ENCODE measurements at regions not wholly inside any gene's neighbourhood (a gene's known extent, or its start where the extent isn't known, plus 50 kb on each side); places are given as distances from the start of the nearest gene placed in this dataset.

DNA sequence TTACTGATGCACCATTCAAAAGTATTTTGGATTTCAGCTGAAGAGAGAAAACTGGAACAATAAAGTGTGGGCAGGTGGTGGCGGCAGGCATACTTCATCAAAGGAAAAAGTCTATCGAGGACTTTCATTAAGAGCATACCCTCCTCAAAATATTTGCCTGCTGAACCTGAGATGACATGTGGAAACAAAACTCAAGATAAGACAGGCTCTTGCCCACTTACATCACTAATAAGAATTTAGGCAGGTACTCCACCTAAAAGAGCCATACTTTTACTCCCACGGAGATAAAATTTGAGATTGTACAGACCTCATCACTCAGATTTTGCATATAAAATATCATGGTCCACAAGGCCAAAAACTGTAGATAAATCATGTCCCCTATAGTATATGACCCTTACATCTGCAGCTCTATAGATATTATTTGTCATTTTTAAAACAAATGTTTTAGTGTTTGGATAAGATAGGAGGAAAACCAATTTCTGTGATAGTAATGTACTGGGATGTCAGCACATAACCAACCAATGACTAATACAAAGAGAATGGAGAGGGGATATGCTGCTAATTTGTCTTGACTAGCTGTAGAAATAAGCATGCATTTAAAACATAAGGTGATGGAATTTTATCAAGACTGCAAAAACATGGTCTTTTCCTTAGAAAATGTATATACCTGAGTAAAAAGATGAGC, 730.6 kb upstream of the ZNF608 start:
- Histone ChIP-seq H3K4me3 (ENCODE audit: low read length) (no peak overlapping the region), H3K27me3 (ENCODE audit: control insufficient read depth, insufficient read depth, low read length) (no peaks in the 10 kb centered on the region), H3K36me3 (ENCODE audit: control insufficient read depth, low read depth, low read length) (no peaks in the 10 kb centered on the region), H3K9me3 (ENCODE audit: control insufficient read depth, low read depth, low read length) (no peaks in the 10 kb centered on the region), H3K4me1 (ENCODE audit: control insufficient read depth, low read depth, low read length) (no peaks in the 10 kb centered on the region), H3K27ac (ENCODE audit: low read length) (no peak overlapping the region), H3K9ac (ENCODE audit: low read length) (no peak overlapping the region)

DNA sequence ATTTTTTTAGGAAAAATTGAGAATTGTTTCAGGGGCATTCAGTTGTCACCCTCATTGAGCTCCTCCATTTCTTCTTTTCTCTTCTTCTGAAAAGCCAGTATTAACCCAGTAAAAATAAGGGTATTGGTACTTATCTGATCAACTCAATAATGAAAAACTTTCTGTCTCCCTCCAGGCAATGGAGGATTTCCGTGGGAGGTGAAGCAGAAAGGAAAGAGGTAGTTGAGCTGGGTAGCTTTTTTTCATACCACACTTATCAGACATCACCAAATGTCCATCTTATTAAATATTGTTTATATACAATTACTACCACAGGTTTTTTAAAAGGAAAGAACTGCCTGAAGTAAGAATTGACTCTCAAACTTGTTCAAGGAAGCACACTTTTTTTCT, 731.1 kb upstream of the ZNF608 start:
- Histone ChIP-seq H3K9me3 (ENCODE audit: control insufficient read depth, low read depth, low read length) (no peaks in the 10 kb centered on the region), H3K9ac (ENCODE audit: low read length) (no peak overlapping the region), H3K36me3 (ENCODE audit: control insufficient read depth, low read depth, low read length) (no peaks in the 10 kb centered on the region), H3K27me3 (ENCODE audit: control insufficient read depth, insufficient read depth, low read length) (no peaks in the 10 kb centered on the region), H3K4me1 (ENCODE audit: control insufficient read depth, low read depth, low read length) (no peaks in the 10 kb centered on the region), H3K27ac (ENCODE audit: low read length) (no peak overlapping the region), H3K4me3 (ENCODE audit: low read length) (no peak overlapping the region)

- no peaks in the 10 kb centered on the region for H3K27me3 ChIP-seq (ENCODE audit: control insufficient read depth, insufficient read depth, low read length)
- no peak overlapping the region for H3K27ac ChIP-seq (ENCODE audit: low read length)
- no peak overlapping the region for H3K4me3 ChIP-seq (ENCODE audit: low read length)
Measured at GRCh38 chr5:125478599-125478998, 732.2 kb upstream of the ZNF608 start.

DNA sequence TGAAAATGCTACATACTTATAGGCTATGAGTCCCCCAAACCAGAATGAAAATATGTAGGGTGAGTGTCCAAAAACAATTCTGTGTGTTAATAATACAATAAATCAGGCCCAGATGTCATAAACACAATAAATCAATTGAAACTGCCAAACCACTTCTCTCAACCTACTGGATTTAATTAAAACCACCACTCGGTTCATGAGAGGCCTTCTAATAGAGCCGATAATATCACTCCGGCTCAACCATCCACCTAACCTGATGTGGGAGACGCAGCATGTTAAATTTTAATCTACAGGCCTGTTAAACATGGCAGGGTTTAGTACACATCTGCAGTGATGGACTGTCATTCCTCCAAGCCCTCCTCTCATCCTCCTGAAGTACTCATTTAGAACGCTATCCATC, 734.5 kb upstream of the ZNF608 start:
- Histone ChIP-seq H3K27ac (ENCODE audit: low read length) (no peak overlapping the region), H3K9me3 (ENCODE audit: control insufficient read depth, low read depth, low read length) (no peaks in the 10 kb centered on the region), H3K36me3 (ENCODE audit: control insufficient read depth, low read depth, low read length) (no peaks in the 10 kb centered on the region), H3K4me3 (ENCODE audit: low read length) (no peak overlapping the region), H3K9ac (ENCODE audit: low read length) (no peak overlapping the region), H3K27me3 (ENCODE audit: control insufficient read depth, insufficient read depth, low read length) (no peaks in the 10 kb centered on the region), H3K4me1 (ENCODE audit: control insufficient read depth, low read depth, low read length) (peaks cover 14% of the 10 kb centered on the region)

More at GRCh38 chr5:125478599-125478998, 732.2 kb upstream of the ZNF608 start:
- Histone ChIP-seq H3K9me3 (ENCODE audit: control insufficient read depth, low read depth, low read length) (no peaks in the 10 kb centered on the region), H3K4me1 (ENCODE audit: control insufficient read depth, low read depth, low read length) (no peaks in the 10 kb centered on the region), H3K36me3 (ENCODE audit: control insufficient read depth, low read depth, low read length) (no peaks in the 10 kb centered on the region), H3K9ac (ENCODE audit: low read length) (no peak overlapping the region)

GRCh38 chr5:125481506-125482465, 735.3 kb upstream of the ZNF608 start:
- H3K4me1 ChIP-seq (ENCODE audit: control insufficient read depth, low read depth, low read length), result peaks cover 22% of the 10 kb centered on the region
- no peak overlapping the region for H3K4me3 ChIP-seq (ENCODE audit: low read length)
- no peaks in the 10 kb centered on the region for H3K36me3 ChIP-seq (ENCODE audit: control insufficient read depth, low read depth, low read length)
- H3K27ac ChIP-seq (ENCODE audit: low read length), result no peak overlapping the region
- no peaks in the 10 kb centered on the region for H3K27me3 ChIP-seq (ENCODE audit: control insufficient read depth, insufficient read depth, low read length)
- no peaks in the 10 kb centered on the region for H3K9me3 ChIP-seq (ENCODE audit: control insufficient read depth, low read depth, low read length)
- H3K9ac ChIP-seq (ENCODE audit: low read length), result no peak overlapping the region

DNA sequence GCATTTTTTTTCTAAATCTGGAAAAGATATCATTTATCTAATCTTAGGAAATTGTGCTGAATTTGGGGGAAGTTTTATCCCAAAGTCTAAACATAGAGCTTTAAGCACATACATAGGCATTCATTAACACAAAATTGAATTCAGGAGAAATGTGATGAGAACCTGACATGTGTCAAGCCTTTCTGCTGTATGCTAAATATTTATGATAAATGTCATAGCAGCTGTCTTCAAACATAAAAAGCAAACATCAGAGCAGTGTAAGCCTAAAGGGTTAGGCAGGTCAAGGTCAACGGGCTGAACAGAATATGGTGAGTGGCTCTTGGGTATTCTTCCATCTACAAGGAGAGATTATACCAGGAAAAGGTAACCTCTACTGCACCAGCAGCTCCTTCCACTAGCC, 737.2 kb upstream of the ZNF608 start:
- H3K27ac ChIP-seq (ENCODE audit: low read length), result no peak overlapping the region
- peaks cover 26% of the 10 kb centered on the region for H3K4me1 ChIP-seq (ENCODE audit: control insufficient read depth, low read depth, low read length)
- H3K27me3 ChIP-seq (ENCODE audit: control insufficient read depth, insufficient read depth, low read length), result no peaks in the 10 kb centered on the region
- no peaks in the 10 kb centered on the region for H3K36me3 ChIP-seq (ENCODE audit: control insufficient read depth, low read depth, low read length)
- H3K9me3 ChIP-seq (ENCODE audit: control insufficient read depth, low read depth, low read length), result no peaks in the 10 kb centered on the region
- H3K4me3 ChIP-seq (ENCODE audit: low read length), result no peak overlapping the region
- H3K9ac ChIP-seq (ENCODE audit: low read length), result no peak overlapping the region

DNA sequence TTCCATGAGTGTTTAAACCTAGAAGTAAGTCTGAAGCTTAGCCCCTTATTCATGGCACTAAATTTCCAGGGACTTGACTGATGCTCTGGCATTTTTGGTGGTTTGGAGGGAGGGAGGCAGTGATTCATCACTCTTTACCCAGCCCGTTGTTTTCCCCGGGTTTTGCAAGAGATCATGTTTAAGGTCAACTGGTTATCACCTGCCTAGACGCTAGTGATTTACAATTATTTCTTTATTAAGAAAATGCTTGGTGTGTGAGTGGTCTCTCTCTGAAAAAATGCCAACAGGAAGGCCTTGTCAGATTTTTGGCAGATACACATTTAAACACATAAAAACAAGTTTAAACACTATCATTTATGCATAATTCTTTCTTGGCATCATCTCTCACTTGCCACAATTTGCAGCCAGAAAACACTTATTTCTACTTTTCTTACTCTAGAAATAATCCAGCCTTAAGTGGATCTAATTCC, 737.9 kb upstream of the ZNF608 start:
- Histone ChIP-seq H3K27me3 (ENCODE audit: control insufficient read depth, insufficient read depth, low read length) (no peaks in the 10 kb centered on the region), H3K4me3 (ENCODE audit: low read length) (no peak overlapping the region), H3K36me3 (ENCODE audit: control insufficient read depth, low read depth, low read length) (no peaks in the 10 kb centered on the region), H3K4me1 (ENCODE audit: control insufficient read depth, low read depth, low read length) (peaks cover 26% of the 10 kb centered on the region), H3K27ac (ENCODE audit: low read length) (no peak overlapping the region), H3K9me3 (ENCODE audit: control insufficient read depth, low read depth, low read length) (no peaks in the 10 kb centered on the region), H3K9ac (ENCODE audit: low read length) (no peak overlapping the region)

DNA sequence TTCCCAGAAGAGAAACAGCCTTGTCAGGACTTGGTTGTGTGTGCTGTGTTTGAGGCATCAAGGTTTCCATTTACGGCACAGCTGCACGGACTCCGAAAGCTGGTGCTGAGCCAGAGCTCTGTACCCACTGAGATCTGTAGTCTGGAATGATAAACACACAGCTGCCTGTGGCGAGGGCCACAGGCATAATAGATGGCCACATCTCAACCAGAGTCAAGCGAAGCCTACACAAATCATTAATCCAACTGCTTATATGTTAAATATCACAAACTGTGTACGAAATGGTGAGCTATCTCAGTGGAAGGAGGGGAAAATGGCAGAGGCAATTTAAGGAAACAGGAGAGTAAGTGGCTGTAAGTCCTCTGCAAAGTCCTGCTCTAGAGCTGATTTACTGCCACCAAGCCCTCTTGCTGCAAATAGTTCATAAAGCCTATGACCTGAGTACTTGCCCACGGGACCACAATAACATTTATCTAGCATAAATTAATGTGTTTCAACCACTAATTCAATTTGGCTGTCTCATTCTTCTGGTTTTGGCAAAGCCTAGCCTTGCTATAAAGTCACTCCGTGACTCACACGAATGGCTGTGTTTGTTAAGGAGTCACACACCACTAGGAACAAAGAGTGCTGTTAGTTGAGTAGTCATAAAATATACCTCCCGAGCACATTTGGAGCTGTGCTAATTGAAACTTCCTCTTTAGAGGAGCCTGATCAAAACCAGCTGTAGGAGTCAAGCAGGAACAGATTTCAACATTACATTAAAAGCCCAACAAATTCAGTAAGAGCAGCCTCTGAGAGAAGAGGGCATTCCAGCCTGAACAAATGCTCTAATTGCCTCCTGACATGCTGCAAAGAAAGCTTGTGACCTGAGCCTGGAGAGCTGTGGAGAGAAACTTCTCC, 738.6 kb upstream of the ZNF608 start:
- Histone ChIP-seq H3K36me3 (ENCODE audit: control insufficient read depth, low read depth, low read length) (no peaks in the 10 kb centered on the region), H3K27me3 (ENCODE audit: control insufficient read depth, insufficient read depth, low read length) (no peaks in the 10 kb centered on the region), H3K4me1 (ENCODE audit: control insufficient read depth, low read depth, low read length) (peaks cover 26% of the 10 kb centered on the region), H3K9me3 (ENCODE audit: control insufficient read depth, low read depth, low read length) (no peaks in the 10 kb centered on the region), H3K4me3 (ENCODE audit: low read length) (no peak overlapping the region), H3K9ac (ENCODE audit: low read length) (peak overlapping the region; percentile 26), H3K27ac (ENCODE audit: low read length) (no peak overlapping the region)

DNA sequence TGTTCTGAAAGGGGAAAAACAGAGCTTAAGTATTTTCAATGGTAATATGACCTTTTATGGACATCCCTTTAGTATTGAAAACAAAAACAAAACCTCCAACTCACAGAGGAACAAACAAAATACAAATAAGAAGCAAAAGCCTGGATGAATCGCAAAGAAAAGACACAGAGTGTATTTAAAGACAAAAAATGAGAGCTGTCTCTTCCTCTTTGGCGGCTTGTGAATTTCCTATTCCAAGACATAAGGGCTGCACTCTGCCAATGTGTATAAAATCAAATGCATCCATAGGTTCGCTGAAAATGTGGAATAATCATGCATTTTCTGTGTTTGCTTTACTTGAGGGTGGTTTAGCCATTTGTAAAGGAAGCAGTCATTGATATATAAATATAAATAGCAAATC, 739.3 kb upstream of the ZNF608 start:
- Histone ChIP-seq H3K9me3 (ENCODE audit: control insufficient read depth, low read depth, low read length) (no peaks in the 10 kb centered on the region), H3K4me1 (ENCODE audit: control insufficient read depth, low read depth, low read length) (peaks cover 26% of the 10 kb centered on the region), H3K4me3 (ENCODE audit: low read length) (no peak overlapping the region), H3K27ac (ENCODE audit: low read length) (no peak overlapping the region), H3K36me3 (ENCODE audit: control insufficient read depth, low read depth, low read length) (no peaks in the 10 kb centered on the region), H3K9ac (ENCODE audit: low read length) (peak overlapping the region; percentile 26), H3K27me3 (ENCODE audit: control insufficient read depth, insufficient read depth, low read length) (no peaks in the 10 kb centered on the region)

GRCh38 chr5:125486634-125487033, 740.2 kb upstream of the ZNF608 start:
- H3K27ac ChIP-seq (ENCODE audit: low read length), result no peak overlapping the region
- peaks cover 26% of the 10 kb centered on the region for H3K4me1 ChIP-seq (ENCODE audit: control insufficient read depth, low read depth, low read length)
- H3K27me3 ChIP-seq (ENCODE audit: control insufficient read depth, insufficient read depth, low read length), result no peaks in the 10 kb centered on the region
- H3K4me3 ChIP-seq (ENCODE audit: low read length), result no peak overlapping the region
- H3K36me3 ChIP-seq (ENCODE audit: control insufficient read depth, low read depth, low read length), result no peaks in the 10 kb centered on the region
- no peak overlapping the region for H3K9ac ChIP-seq (ENCODE audit: low read length)
- no peaks in the 10 kb centered on the region for H3K9me3 ChIP-seq (ENCODE audit: control insufficient read depth, low read depth, low read length)

DNA sequence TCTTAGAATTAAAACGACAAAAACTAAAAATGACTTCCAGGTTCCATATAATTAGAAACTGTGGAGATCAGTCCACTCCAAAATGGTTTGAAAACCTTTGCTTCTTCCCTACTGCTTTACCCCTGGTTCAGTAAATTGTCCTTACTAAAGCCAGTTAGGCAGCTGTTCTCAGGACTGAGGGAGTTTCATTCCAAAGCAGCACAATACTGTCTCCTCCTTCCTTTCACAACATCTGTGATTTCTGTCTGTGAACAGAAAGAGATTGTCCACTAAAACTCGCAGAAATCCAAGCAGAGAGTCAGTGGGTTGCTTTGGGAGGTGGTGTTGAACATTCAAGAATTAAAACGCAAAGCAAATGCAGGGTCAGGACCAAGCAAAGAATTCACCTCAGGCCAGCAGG, 740.8 kb upstream of the ZNF608 start:
- no peak overlapping the region for H3K27ac ChIP-seq (ENCODE audit: low read length)

More for the DNA sequence above, 740.8 kb upstream of the ZNF608 start:
- no peaks in the 10 kb centered on the region for H3K36me3 ChIP-seq (ENCODE audit: control insufficient read depth, low read depth, low read length)
- no peaks in the 10 kb centered on the region for H3K27me3 ChIP-seq (ENCODE audit: control insufficient read depth, insufficient read depth, low read length)
- no peak overlapping the region for H3K9ac ChIP-seq (ENCODE audit: low read length)
- no peaks in the 10 kb centered on the region for H3K9me3 ChIP-seq (ENCODE audit: control insufficient read depth, low read depth, low read length)
- no peak overlapping the region for H3K4me3 ChIP-seq (ENCODE audit: low read length)
- H3K4me1 ChIP-seq (ENCODE audit: control insufficient read depth, low read depth, low read length), result peaks cover 32% of the 10 kb centered on the region

Measured in iPS-18a (cell line).